ENCODE measurements at regions not wholly inside any gene's neighbourhood (a gene's known extent, or its start where the extent isn't known, plus 50 kb on each side); places are given as distances from the start of the nearest gene placed in this dataset.

DNA sequence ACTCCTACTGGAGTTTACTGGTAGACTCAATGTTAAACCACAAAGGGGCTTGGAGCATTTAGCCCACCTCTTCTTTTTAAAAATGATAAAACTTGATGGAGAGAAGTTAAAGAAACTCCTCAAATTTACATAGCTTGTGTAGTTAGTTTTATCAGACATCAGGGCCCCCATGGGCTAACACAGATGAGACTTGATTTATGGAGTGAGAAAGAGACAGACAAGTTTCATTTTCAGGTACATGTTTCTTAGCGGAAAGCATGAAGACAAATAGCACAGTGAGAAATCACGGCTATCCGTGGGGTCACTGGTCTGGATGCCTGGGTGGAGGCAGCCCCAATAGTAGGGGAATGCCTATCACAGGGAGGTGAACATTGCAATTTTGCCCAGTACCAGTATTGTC, 173.6 kb downstream of the TFAP2B start:
- TF ChIP-seq EZH2 (IDR thresholded peaks at IDR 0.05; ENCODE audit: low read length, missing control alignments): no peak
- TF ChIP-seq, protein P1, sequence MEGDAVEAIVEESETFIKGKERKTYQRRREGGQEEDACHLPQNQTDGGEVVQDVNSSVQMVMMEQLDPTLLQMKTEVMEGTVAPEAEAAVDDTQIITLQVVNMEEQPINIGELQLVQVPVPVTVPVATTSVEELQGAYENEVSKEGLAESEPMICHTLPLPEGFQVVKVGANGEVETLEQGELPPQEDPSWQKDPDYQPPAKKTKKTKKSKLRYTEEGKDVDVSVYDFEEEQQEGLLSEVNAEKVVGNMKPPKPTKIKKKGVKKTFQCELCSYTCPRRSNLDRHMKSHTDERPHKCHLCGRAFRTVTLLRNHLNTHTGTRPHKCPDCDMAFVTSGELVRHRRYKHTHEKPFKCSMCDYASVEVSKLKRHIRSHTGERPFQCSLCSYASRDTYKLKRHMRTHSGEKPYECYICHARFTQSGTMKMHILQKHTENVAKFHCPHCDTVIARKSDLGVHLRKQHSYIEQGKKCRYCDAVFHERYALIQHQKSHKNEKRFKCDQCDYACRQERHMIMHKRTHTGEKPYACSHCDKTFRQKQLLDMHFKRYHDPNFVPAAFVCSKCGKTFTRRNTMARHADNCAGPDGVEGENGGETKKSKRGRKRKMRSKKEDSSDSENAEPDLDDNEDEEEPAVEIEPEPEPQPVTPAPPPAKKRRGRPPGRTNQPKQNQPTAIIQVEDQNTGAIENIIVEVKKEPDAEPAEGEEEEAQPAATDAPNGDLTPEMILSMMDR (conservative IDR thresholded peaks at IDR 0.05 in 1 of 2, IDR thresholded peaks at IDR 0.05 in 1 of 2; ENCODE audit: low read depth in 1 of 2, low read length in 2 of 2): no peak
